A673 (cell line): ENCODE measurements at regions not wholly inside any gene's neighbourhood (a gene's known extent, or its start where the extent isn't known, plus 50 kb on each side); places are given as distances from the start of the nearest gene placed in this dataset.

Source experiments
- BruUV-seq: library from RNA; stranded (reverse); fragments of 400-500 nt; replicated peaks from 2 replicates; lab custom pipeline; 2021; lab: Mats Ljungman, UMichigan
- CTCF ChIA-PET: fragments of 300-600 bp; sonication (Branson Sonifier 250); formaldehyde crosslinking; loops from one replicate; lab custom pipeline; 2022; ENCODE audit warnings: antibody characterized with exemption; lab: Charles Lee
- POLR2A ChIA-PET: fragments of 300-600 bp; sonication (Branson Sonifier 250); formaldehyde crosslinking; loops from one replicate; lab custom pipeline; 2022; ENCODE audit warnings: antibody characterized with exemption; ENCODE audit not compliant: low non-redundant PET; lab: Charles Lee
- DNase-seq: peaks from one replicate; pipeline ENCODE4 v3.0.0-alpha.2; 2015; ENCODE audit warnings: low spot score
- H3K27ac ChIP-seq: fragments of 200-600 bp; sonication (generic); 2 replicates; pipeline ENCODE4 v1.5.1; 2016; ENCODE audit warnings: mixed run types, low read depth, mild to moderate bottlenecking, mixed read lengths, antibody characterized with exemption, low read length; ENCODE audit not compliant: poor library complexity, severe bottlenecking
- H3K27me3 ChIP-seq: fragments of 200-600 bp; sonication (generic); replicated peaks from 2 replicates; pipeline ENCODE4 v1.6.1; 2017; ENCODE audit warnings: mixed run types, low read depth, mild to moderate bottlenecking, mixed read lengths, antibody characterized with exemption, low read length; ENCODE audit not compliant: insufficient read depth, poor library complexity
- H3K36me3 ChIP-seq: fragments of 200-600 bp; sonication (generic); 2 replicates; pipeline ENCODE4 v1.6.1; 2016; ENCODE audit warnings: mixed run types, mild to moderate bottlenecking, mixed read lengths, antibody characterized with exemption, low read length; ENCODE audit not compliant: insufficient read depth, poor library complexity, severe bottlenecking
- H3K4me1 ChIP-seq: fragments of 200-600 bp; sonication (generic); 2 replicates; pipeline ENCODE4 v1.6.1; 2017; ENCODE audit warnings: mixed run types, mild to moderate bottlenecking, mixed read lengths, antibody characterized with exemption, low read length; ENCODE audit not compliant: insufficient read depth, poor library complexity, severe bottlenecking
- H3K4me3 ChIP-seq: fragments of 200-600 bp; sonication (generic); 2 replicates; pipeline ENCODE4 v1.5.1; 2016; ENCODE audit warnings: low read depth, mixed run types, mild to moderate bottlenecking, mixed read lengths, low read length; ENCODE audit not compliant: poor library complexity, severe bottlenecking
- H3K9me3 ChIP-seq: fragments of 200-600 bp; sonication (generic); 2 replicates; pipeline ENCODE4 v1.6.1; 2016; ENCODE audit warnings: mixed run types, low read depth, mild to moderate bottlenecking, mixed read lengths, antibody characterized with exemption, low read length; ENCODE audit not compliant: poor library complexity, severe bottlenecking
- CTCF ChIP-seq: fragments of 300-800, 200-600 bp; sonication (generic); conservative IDR thresholded peaks from 2 replicates; pipeline ENCODE4 v1.5.1; 2017; ENCODE audit warnings: low read depth, mild to moderate bottlenecking, antibody characterized with exemption, low read length, moderate library complexity, mixed read lengths
- EZH2 ChIP-seq: fragments of 200-600 bp; sonication (generic); IDR thresholded peaks from 2 replicates; pipeline ENCODE4 v1.6.1; 2017; ENCODE audit warnings: borderline replicate concordance, low read depth, mild to moderate bottlenecking, mixed read lengths, antibody characterized with exemption, low read length; ENCODE audit not compliant: poor library complexity, severe bottlenecking
- intact Hi-C: fragments of 100-400 bp; cut with micrococcal nuclease; formaldehyde crosslinking; loops from one replicate; pipeline ENCODE4 v1.10.0; 2022; ENCODE audit not compliant: unreplicated experiment

- intact Hi-C loops = no loop called here
- Histone ChIP-seq H3K36me3 (no peaks in the 10 kb centered on the region), H3K27ac (no peak overlapping the region), H3K9me3 (no peaks in the 10 kb centered on the region), H3K27me3 (no peaks in the 10 kb centered on the region), H3K4me1 (peaks cover 26% of the 10 kb centered on the region), H3K4me3 (no peak overlapping the region)
- CTCF ChIA-PET = interaction anchor here (1.8 kb wide), 1 partner anchor 36 kb away, joined by 8 read pairs; no protein-coding TSS in a partner anchor
- no peak for DNase-seq
- no TSS peak for BruUV-seq
- POLR2A ChIA-PET = no interaction called here
- no peak for TF ChIP-seq CTCF
- no peak for TF ChIP-seq EZH2
Observed at GRCh38 chr11:12324585-12324984, 52.8 kb upstream of the PARVA start.
